Type B pancreatic cell (in vitro differentiated cells): ENCODE measurements at regions not wholly inside any gene's neighbourhood (a gene's known extent, or its start where the extent isn't known, plus 50 kb on each side); places are given as distances from the start of the nearest gene placed in this dataset.

Experiments
- DNase-seq: peaks from one replicate; pipeline ENCODE4 v3.0.0; 2021; ENCODE audit warnings: mixed read lengths; ENCODE audit not compliant: unreplicated experiment; ENCODE audit errors: extremely low spot score
- H3K27ac Mint-ChIP-seq: 2 replicates; pipeline ENCODE4 v1.8.0; 2021; ENCODE audit warnings: mild to moderate bottlenecking, mixed read lengths
- H3K27me3 Mint-ChIP-seq: 2 replicates; pipeline ENCODE4 v1.8.0; 2021; ENCODE audit warnings: mixed read lengths
- H3K36me3 Mint-ChIP-seq: 2 replicates; pipeline ENCODE4 v1.8.0; 2021; ENCODE audit warnings: mixed read lengths
- H3K4me1 Mint-ChIP-seq: one replicate; pipeline ENCODE4 v1.8.0; 2021; ENCODE audit warnings: mixed read lengths; ENCODE audit not compliant: unreplicated experiment
- H3K4me3 Mint-ChIP-seq: 2 replicates; pipeline ENCODE4 v1.8.0; 2021; ENCODE audit warnings: mild to moderate bottlenecking, mixed read lengths
- H3K9me3 Mint-ChIP-seq: 2 replicates; pipeline ENCODE4 v1.8.0; 2021; ENCODE audit warnings: mixed read lengths
- CTCF ChIP-seq: fragments of 200-600 bp; sonication (generic); conservative IDR thresholded peaks from 2 replicates; pipeline ENCODE4 v1.5.0; 2021; ENCODE audit warnings: antibody characterized with exemption, mild to moderate bottlenecking

- Mint-ChIP-seq H3K27me3 (peaks cover 25% of the 10 kb centered on the region), H3K27ac (no peak overlapping the region), H3K4me1 (no peaks in the 10 kb centered on the region), H3K36me3 (no peaks in the 10 kb centered on the region), H3K4me3 (no peak overlapping the region), H3K9me3 (no peaks in the 10 kb centered on the region)
- DNase-seq = no peak
- no peak for TF ChIP-seq CTCF
These were observed 69.5 kb upstream of the HAND1 start for GRCh38 chr5:154547551-154547950.

GRCh38 chr5:154546719-154547118, 68.7 kb upstream of the HAND1 start:
- no peak overlapping the region for H3K4me3 Mint-ChIP-seq

GRCh38 chr5:154544646-154545045, 66.6 kb upstream of the HAND1 start:
- Mint-ChIP-seq H3K4me3 (no peak overlapping the region), H3K27me3 (peaks cover 38% of the 10 kb centered on the region), H3K27ac (no peak overlapping the region), H3K36me3 (no peaks in the 10 kb centered on the region), H3K9me3 (no peaks in the 10 kb centered on the region), H3K4me1 (peaks cover 7% of the 10 kb centered on the region)
- no peak for DNase-seq
- TF ChIP-seq CTCF = no peak

More at GRCh38 chr5:154546719-154547118, 68.7 kb upstream of the HAND1 start:
- peaks cover 29% of the 10 kb centered on the region for H3K27me3 Mint-ChIP-seq
- DNase-seq = no peak
- no peaks in the 10 kb centered on the region for H3K36me3 Mint-ChIP-seq
- TF ChIP-seq CTCF = no peak
- no peak overlapping the region for H3K27ac Mint-ChIP-seq
- peaks cover 2% of the 10 kb centered on the region for H3K4me1 Mint-ChIP-seq
- H3K9me3 Mint-ChIP-seq = no peaks in the 10 kb centered on the region

- Mint-ChIP-seq H3K4me1 (peaks cover 7% of the 10 kb centered on the region), H3K4me3 (no peak overlapping the region), H3K9me3 (no peaks in the 10 kb centered on the region), H3K36me3 (no peaks in the 10 kb centered on the region), H3K27ac (no peak overlapping the region), H3K27me3 (peaks cover 38% of the 10 kb centered on the region)
- no peak for DNase-seq
- no peak for TF ChIP-seq CTCF
These were observed 65.4 kb upstream of the HAND1 start for GRCh38 chr5:154543380-154543779.

- Mint-ChIP-seq H3K4me3 (no peak overlapping the region), H3K27me3 (peaks cover 38% of the 10 kb centered on the region), H3K27ac (no peak overlapping the region)
These were observed 64.6 kb upstream of the HAND1 start for GRCh38 chr5:154542581-154542980.

More at GRCh38 chr5:154542581-154542980, 64.6 kb upstream of the HAND1 start:
- Mint-ChIP-seq H3K36me3 (no peaks in the 10 kb centered on the region), H3K4me1 (peaks cover 7% of the 10 kb centered on the region), H3K9me3 (no peaks in the 10 kb centered on the region)
- no peak for DNase-seq
- TF ChIP-seq CTCF = no peak
